Lower lobe of right lung (tissue), 2 donors: ENCODE measurements at regions not wholly inside any gene's neighbourhood (a gene's known extent, or its start where the extent isn't known, plus 50 kb on each side); places are given as distances from the start of the nearest gene placed in this dataset.
A peak's percentile ranks its signal among the peaks of the same experiment; 100 is the strongest.

Experiments used
- ATAC-seq, 2 donors: fragments of 200-7000 bp; cut with Tn5 transposase; one replicate each; pipeline ENCODE4 v1.9.1; 2020 to 2022; ENCODE audit warnings: mild to moderate bottlenecking in 2 of 2, moderate library complexity in 2 of 2
- DNase-seq: peaks from one replicate; pipeline ENCODE4 v3.0.0-alpha.2; 2020
- H3K27ac ChIP-seq: fragments of 200-600 bp; one replicate; pipeline ENCODE4 v1.8.0; 2022
- H3K27me3 ChIP-seq: fragments of 200-600 bp; one replicate; pipeline ENCODE4 v1.8.0; 2022; ENCODE audit warnings: low read depth
- H3K36me3 ChIP-seq: fragments of 200-600 bp; one replicate; pipeline ENCODE4 v1.8.0; 2022; ENCODE audit warnings: mild to moderate bottlenecking
- H3K4me1 ChIP-seq: fragments of 200-600 bp; one replicate; pipeline ENCODE4 v1.8.0; 2022
- H3K4me3 ChIP-seq: fragments of 200-600 bp; one replicate; pipeline ENCODE4 v1.8.0; 2022; ENCODE audit warnings: mild to moderate bottlenecking
- H3K9me3 ChIP-seq: fragments of 200-600 bp; one replicate; pipeline ENCODE4 v1.8.0; 2022
- intact Hi-C: fragments of 100-400 bp; cut with DNase I; formaldehyde crosslinking; loops from one replicate; pipeline ENCODE4 v1.11.0; 2022
- TF ChIP-seq, protein P1 (sequence below): fragments of 200-600 bp; IDR thresholded peaks from one replicate; pipeline ENCODE4 v1.8.0; 2022; ENCODE audit warnings: antibody characterized with exemption, mild to moderate bottlenecking
- donor health status: DM: no; HTN: yes; CAD: no; lungs with severe emphysema.

DNA sequence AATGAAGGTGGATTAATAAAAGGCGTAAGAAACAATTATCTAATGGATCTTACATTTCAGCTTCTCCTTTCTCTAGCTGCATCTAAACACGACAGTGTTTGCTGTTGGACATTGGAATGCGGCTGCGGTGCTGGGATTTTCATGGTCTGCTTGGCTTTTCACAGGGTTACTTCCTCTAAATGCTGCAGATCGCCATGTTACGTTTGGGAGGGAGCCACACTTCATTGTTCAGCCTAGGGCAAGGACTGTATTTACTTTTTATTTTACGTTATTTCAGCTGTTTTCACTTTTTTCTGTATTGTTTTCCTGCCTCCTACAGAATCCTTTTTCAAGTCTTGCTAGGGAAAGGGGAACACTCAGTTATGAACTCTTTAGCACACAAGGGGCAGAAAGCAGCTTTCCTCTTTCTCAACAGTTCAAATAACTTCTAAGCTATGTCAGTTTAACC lies 97.9 kb upstream of the MTHFD1L start:
- Histone ChIP-seq H3K36me3 (no peaks in the 10 kb centered on the region), H3K9me3 (no peaks in the 10 kb centered on the region), H3K4me3 (no peak overlapping the region), H3K4me1 (peaks cover 23% of the 10 kb centered on the region), H3K27ac (peak overlapping the region; percentile 5), H3K27me3 (no peaks in the 10 kb centered on the region)
- ATAC-seq, result peak; percentile 29 to 64
- intact Hi-C loops, result no loop called here
- TF ChIP-seq, protein P1, sequence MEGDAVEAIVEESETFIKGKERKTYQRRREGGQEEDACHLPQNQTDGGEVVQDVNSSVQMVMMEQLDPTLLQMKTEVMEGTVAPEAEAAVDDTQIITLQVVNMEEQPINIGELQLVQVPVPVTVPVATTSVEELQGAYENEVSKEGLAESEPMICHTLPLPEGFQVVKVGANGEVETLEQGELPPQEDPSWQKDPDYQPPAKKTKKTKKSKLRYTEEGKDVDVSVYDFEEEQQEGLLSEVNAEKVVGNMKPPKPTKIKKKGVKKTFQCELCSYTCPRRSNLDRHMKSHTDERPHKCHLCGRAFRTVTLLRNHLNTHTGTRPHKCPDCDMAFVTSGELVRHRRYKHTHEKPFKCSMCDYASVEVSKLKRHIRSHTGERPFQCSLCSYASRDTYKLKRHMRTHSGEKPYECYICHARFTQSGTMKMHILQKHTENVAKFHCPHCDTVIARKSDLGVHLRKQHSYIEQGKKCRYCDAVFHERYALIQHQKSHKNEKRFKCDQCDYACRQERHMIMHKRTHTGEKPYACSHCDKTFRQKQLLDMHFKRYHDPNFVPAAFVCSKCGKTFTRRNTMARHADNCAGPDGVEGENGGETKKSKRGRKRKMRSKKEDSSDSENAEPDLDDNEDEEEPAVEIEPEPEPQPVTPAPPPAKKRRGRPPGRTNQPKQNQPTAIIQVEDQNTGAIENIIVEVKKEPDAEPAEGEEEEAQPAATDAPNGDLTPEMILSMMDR, result no peak
- no peak for DNase-seq

DNA sequence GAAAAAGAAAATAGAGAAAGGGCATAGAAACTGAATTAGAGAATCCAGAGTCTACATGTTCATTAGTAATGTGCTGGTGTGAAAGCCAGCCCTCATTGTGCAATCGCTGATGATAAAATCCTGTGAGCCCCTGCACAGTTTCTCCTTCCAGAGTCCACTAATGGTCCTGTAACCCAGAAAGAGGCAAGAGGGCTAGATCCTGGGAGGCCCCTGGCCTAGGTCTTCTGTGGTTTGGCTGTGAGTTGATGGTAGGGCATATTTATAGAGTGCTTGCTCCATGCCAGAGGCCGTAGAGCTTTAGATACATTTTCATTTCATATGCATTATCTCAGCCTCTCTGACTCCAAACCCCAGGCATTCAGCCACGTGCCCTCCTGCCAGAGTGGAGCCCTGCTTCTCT lies 94.9 kb upstream of the MTHFD1L start:
- Histone ChIP-seq H3K4me1 (peaks cover 16% of the 10 kb centered on the region), H3K36me3 (no peaks in the 10 kb centered on the region), H3K4me3 (no peak overlapping the region), H3K27me3 (no peaks in the 10 kb centered on the region), H3K27ac (no peak overlapping the region), H3K9me3 (peaks cover 15% of the 10 kb centered on the region)
- TF ChIP-seq, protein P1, result no peak
- intact Hi-C loops, result no loop called here
- ATAC-seq, result no peak
- no peak for DNase-seq

DNA sequence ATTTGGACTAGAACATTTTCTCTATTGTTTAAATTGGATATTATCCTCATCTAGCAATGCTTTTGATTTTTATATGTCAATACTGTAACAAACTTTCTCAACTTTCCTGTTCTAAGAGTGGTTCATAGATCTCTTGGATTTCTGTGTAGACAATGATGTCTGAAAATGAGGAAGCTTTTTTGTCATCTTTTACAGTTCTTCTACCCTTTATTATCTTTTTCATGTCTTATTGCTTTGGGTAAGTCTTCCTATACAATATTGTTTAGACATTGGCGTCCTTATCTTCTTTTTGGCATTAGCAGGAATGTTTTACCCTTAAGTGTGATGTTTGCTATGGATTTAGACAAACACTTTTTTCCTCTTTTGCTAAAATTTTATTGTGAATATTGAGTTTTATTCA lies 91.5 kb upstream of the MTHFD1L start:
- ATAC-seq, result no peak

DNA sequence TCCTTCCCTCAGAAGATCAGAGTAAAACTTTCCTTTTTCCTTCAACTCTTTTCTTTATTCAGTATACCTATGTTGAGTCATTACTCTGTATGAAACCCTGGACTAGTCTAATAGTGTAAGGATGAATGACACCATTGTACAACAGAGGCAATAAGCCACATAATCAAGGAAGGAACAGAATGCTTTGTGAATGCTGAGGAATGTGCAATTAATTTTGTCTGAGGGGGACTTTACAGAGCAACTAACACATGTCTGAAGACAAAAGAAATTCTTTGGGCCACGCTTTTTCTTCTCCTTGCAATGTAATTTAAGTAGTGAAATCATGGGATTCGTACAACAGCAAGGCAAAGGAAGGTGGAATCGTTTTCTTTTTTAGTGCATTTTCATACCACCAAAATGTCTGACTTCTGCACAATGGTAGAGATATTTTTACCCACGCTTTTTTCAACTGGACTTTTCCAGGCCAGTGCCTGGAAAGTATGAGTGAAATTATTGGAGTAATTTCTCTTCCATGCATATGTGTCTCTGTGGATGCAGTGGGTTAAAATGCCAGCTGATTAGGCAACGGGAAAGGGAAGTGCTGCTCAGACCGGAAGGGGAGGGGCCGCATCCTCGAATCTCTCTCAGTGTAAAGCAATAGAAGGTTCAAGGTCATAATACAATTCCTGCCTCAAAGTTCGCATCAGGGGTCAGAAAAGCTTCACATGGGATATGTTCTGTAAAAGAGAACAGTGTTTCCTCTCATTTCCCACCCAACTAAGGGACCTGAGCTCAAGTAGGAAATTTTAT lies 89.9 kb upstream of the MTHFD1L start:
- intact Hi-C loops, result no loop called here
- no peak overlapping the region for H3K27ac ChIP-seq

More for the DNA sequence above, 91.5 kb upstream of the MTHFD1L start:
- H3K27me3 ChIP-seq, result no peaks in the 10 kb centered on the region
- H3K4me1 ChIP-seq, result no peaks in the 10 kb centered on the region
- TF ChIP-seq, protein P1, result no peak
- H3K9me3 ChIP-seq, result peaks cover 15% of the 10 kb centered on the region
- no peaks in the 10 kb centered on the region for H3K36me3 ChIP-seq
- DNase-seq, result no peak
- intact Hi-C loops, result no loop called here
- no peak overlapping the region for H3K27ac ChIP-seq
- H3K4me3 ChIP-seq, result no peak overlapping the region

DNA sequence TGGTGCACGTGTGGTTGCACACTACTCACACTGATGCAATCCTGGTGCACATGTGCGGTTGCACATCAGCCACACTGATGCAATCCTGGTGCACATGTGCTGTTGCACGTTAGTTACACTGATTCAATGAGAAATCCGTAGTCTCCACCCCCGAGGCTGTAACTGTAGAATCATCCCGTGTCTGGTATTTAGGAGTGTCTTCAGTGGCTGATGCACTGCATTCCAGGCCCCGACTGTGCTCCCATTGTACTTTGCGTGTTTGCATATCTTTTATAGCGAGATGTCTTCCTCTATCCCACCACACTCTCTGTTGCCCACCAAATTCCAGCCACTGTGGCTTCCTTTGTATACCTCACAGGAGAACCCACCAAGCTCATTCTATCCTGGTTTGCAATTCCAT lies 87.8 kb upstream of the MTHFD1L start:
- no peaks in the 10 kb centered on the region for H3K4me1 ChIP-seq
- no peak for DNase-seq
- peaks cover 15% of the 10 kb centered on the region for H3K9me3 ChIP-seq
- intact Hi-C loops, result no loop called here
- no peaks in the 10 kb centered on the region for H3K27me3 ChIP-seq
- TF ChIP-seq, protein P1, result no peak
- ATAC-seq, result no peak
- H3K4me3 ChIP-seq, result no peak overlapping the region
- no peak overlapping the region for H3K27ac ChIP-seq
- no peaks in the 10 kb centered on the region for H3K36me3 ChIP-seq

More for the DNA sequence above, 89.9 kb upstream of the MTHFD1L start:
- DNase-seq (no peak), ATAC-seq (no peak)
- no peak overlapping the region for H3K4me3 ChIP-seq
- H3K36me3 ChIP-seq, result no peaks in the 10 kb centered on the region
- peaks cover 15% of the 10 kb centered on the region for H3K9me3 ChIP-seq
- TF ChIP-seq, protein P1, result no peak
- no peaks in the 10 kb centered on the region for H3K4me1 ChIP-seq
- no peaks in the 10 kb centered on the region for H3K27me3 ChIP-seq
